Activated CD4-positive, alpha-beta T cell treated with anti-CD3 and anti-CD28 coated beads, Interleukin-2, amount 10 ng/mL, durations not matched to agents 24 days and 14 days (primary cell): ENCODE measurements at regions not wholly inside any gene's neighbourhood (a gene's known extent, or its start where the extent isn't known, plus 50 kb on each side); places are given as distances from the start of the nearest gene placed in this dataset.

Source experiments
- DNase-seq: peaks from one replicate; pipeline ENCODE4 v3.0.0; 2022
- H3K27ac Mint-ChIP-seq: one replicate; pipeline ENCODE4 v1.8.0; 2022; ENCODE audit warnings: mild to moderate bottlenecking, mixed read lengths
- H3K27me3 Mint-ChIP-seq: one replicate; pipeline ENCODE4 v1.8.0; 2022; ENCODE audit warnings: mixed read lengths
- H3K36me3 Mint-ChIP-seq: one replicate; pipeline ENCODE4 v1.8.0; 2022; ENCODE audit warnings: low read depth, mild to moderate bottlenecking, mixed read lengths
- H3K4me1 Mint-ChIP-seq: one replicate; pipeline ENCODE4 v1.8.0; 2021; ENCODE audit warnings: mixed read lengths
- H3K4me3 Mint-ChIP-seq: one replicate; pipeline ENCODE4 v1.8.0; 2022; ENCODE audit warnings: mild to moderate bottlenecking, moderate library complexity, mixed read lengths
- H3K9me3 Mint-ChIP-seq: one replicate; pipeline ENCODE4 v1.8.0; 2021; ENCODE audit warnings: mixed read lengths
- intact Hi-C: fragments of 100-400 bp; cut with micrococcal nuclease; formaldehyde crosslinking; loops from one replicate; pipeline ENCODE4 v1.15.1; 2023

DNA sequence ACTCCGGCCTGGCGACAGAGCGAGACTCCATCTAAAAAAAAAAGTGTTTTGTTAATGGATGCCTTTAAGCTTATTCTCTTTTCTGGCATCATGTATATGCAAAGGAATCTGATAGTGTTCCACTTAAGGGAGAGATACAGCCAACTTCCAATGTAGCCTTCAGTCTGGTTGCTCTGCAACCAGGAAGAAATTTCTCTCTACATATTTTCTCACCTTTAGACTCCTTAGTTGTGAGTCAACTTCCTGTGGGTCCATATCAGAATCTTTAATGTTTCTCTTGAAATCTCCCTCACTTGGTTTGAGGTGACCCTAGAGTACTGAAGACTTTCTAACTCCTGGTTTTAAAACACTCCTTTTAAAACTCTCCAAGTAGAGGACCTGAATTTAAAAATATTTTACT, 340.4 kb downstream of the SLC6A15 start:
- no peak for DNase-seq
- no peaks in the 10 kb centered on the region for H3K36me3 Mint-ChIP-seq
- peaks cover 6% of the 10 kb centered on the region for H3K9me3 Mint-ChIP-seq
- intact Hi-C loops = no loop called here
- H3K27ac Mint-ChIP-seq = no peak overlapping the region
- H3K4me3 Mint-ChIP-seq = no peak overlapping the region
- H3K4me1 Mint-ChIP-seq = no peaks in the 10 kb centered on the region
- H3K27me3 Mint-ChIP-seq = no peaks in the 10 kb centered on the region

DNA sequence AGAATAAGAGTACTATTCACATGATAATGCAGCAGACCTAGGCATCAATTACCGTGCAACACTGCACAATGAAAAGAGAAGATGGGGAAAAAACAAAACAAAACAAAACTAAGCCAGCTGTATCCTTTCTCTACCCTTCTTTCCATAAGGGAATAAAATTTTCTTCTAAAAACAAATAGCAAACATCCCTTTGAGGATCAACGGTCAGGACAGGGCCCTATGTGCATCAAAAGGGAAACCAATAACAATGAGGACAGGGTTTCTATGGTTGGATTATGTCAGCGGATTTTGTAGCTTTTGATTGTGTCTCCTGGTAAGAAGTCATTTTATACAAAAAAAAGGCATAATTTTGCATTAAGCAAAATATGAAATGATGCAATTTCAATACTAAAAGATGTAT, 350.3 kb downstream of the SLC6A15 start:
- H3K4me1 Mint-ChIP-seq = no peaks in the 10 kb centered on the region
- H3K9me3 Mint-ChIP-seq = peaks cover 4% of the 10 kb centered on the region
- no peaks in the 10 kb centered on the region for H3K27me3 Mint-ChIP-seq
- H3K36me3 Mint-ChIP-seq = no peaks in the 10 kb centered on the region
- no peak for DNase-seq
- no peak overlapping the region for H3K27ac Mint-ChIP-seq
- no peak overlapping the region for H3K4me3 Mint-ChIP-seq
- intact Hi-C loops = no loop called here

DNA sequence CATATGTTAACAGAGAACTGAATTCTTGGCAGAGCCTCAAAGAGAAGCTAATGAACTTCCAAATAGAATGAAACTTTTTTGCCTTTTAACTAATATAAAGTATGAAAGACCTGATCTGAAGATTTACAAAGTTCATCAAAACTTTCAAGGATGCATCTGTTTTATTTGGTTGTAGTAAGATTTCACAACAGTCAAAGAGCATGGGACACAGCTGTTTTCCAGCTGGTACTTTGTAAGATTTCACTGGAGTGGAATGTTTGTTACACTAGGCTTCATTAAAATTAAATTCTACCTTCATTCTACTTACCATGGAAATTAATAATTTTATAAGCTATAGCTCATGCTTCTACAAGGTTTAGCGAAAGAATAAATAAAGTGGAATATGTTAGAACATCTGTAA, 351.2 kb downstream of the SLC6A15 start:
- intact Hi-C loops = no loop called here
- Mint-ChIP-seq H3K9me3 (peaks cover 1% of the 10 kb centered on the region), H3K27me3 (no peaks in the 10 kb centered on the region), H3K4me3 (no peak overlapping the region), H3K36me3 (no peaks in the 10 kb centered on the region), H3K4me1 (no peaks in the 10 kb centered on the region), H3K27ac (no peak overlapping the region)
- DNase-seq = no peak

DNA sequence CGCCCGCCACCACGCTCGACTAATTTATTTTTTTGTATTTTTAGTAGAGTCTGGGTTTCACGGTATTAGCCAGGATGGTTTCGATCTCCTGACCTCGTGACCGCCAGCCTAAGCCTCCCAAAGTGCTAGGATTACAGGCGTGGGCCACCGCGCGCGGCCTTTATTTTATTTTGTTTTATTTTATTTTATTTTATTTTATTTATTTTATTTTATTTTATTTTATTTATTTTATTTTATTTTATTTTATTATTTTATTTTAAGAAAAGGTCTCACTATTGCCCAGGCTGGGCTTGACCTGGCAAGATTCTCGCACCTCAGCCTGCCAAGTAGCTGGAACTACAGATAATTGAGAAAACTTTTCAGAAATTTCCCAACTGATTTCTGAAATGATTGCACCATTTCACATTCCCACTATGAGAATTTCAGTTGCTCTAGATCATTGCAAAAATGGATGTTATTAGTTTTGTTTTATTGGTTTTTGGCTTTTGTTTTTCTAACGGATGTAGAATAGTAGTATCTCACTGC, 358.3 kb downstream of the SLC6A15 start:
- intact Hi-C loops = no loop called here
- H3K9me3 Mint-ChIP-seq = no peaks in the 10 kb centered on the region

DNA sequence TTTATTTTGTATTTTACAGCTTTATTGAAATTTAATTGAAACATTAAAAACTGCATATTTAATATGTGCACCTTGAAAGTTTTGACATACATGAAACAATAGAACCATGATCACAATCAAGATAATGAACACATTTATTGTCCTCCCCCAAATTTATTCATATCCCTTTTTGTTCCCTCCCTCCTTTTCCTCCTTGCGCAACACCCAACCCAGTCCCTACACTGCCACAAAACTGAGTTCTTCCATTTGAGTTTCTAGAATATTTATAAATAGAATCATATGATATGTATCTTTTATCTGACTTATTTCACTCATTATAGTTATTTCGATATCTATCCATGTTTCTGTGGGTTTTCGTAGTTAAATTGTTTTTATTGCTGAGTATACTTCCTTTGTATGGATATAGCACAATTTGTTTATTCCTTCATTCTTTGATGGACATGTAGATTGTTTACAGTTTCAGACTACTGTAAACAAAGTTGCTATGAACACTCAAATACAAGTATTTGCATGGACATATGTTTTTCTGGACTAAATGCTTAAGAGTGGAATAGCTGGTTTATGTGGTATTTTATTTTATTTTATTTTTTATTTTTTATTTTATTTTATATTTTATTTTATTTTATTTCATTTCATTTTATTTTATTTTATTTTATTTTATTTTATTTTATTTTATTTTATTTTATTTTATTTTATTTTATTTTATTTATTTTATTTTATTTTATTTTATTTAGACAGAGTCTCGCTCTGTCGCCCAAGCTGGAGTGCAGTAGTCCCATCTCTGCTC, 359.1 kb downstream of the SLC6A15 start:
- no peaks in the 10 kb centered on the region for H3K4me1 Mint-ChIP-seq
- no peak overlapping the region for H3K4me3 Mint-ChIP-seq
- H3K27ac Mint-ChIP-seq = no peak overlapping the region
- DNase-seq = no peak
- H3K36me3 Mint-ChIP-seq = no peaks in the 10 kb centered on the region
- intact Hi-C loops = no loop called here
- no peaks in the 10 kb centered on the region for H3K27me3 Mint-ChIP-seq
- H3K9me3 Mint-ChIP-seq = no peaks in the 10 kb centered on the region

More for the DNA sequence above, 358.3 kb downstream of the SLC6A15 start:
- H3K4me3 Mint-ChIP-seq = no peak overlapping the region
- no peaks in the 10 kb centered on the region for H3K36me3 Mint-ChIP-seq
- no peak for DNase-seq
- no peak overlapping the region for H3K27ac Mint-ChIP-seq
- H3K27me3 Mint-ChIP-seq = no peaks in the 10 kb centered on the region
- H3K4me1 Mint-ChIP-seq = no peaks in the 10 kb centered on the region

DNA sequence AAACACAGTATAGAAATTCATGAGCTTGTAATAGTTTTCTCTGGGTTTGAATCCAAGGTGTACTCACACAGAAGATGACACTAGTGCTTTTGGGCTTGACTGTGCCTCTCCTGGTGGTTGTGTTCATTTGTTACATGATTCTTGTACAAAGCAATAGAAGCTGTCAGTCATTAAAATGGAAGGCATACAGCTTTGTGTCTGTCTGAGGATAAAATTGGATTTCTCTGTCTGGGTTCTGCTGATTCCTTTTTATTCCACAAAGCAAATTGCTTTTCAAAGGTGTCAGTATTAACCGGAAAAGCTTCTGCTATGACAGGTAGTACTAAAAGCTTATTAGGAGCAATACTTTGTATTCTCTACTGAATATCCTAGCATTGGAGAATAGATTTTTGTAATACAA, 361.2 kb downstream of the SLC6A15 start:
- no peak overlapping the region for H3K27ac Mint-ChIP-seq
- H3K9me3 Mint-ChIP-seq = no peaks in the 10 kb centered on the region

DNA sequence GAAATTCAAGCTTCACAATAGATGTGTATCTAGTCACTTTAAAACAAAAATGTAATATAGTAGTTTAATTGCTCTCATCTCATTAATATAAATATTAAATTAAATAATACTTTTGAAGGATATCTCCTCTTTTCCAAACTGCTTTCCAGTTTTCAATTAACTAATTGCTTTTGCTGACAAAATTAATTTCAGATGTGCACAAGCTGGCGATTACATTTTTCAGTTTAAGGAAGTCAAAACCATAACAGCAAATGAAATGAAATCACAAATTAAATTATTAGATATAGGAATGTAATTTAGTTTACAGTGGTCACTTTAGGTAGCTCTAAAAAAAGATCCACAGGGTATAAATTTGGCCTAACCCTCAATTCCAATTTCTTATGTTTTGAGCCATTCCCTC, 362.1 kb downstream of the SLC6A15 start:
- H3K4me3 Mint-ChIP-seq = no peak overlapping the region
- no peaks in the 10 kb centered on the region for H3K4me1 Mint-ChIP-seq
- DNase-seq = no peak
- H3K27ac Mint-ChIP-seq = no peak overlapping the region
- intact Hi-C loops = no loop called here
- H3K9me3 Mint-ChIP-seq = no peaks in the 10 kb centered on the region
- no peaks in the 10 kb centered on the region for H3K36me3 Mint-ChIP-seq
- no peaks in the 10 kb centered on the region for H3K27me3 Mint-ChIP-seq

More for the DNA sequence above, 361.2 kb downstream of the SLC6A15 start:
- Mint-ChIP-seq H3K27me3 (no peaks in the 10 kb centered on the region), H3K36me3 (no peaks in the 10 kb centered on the region), H3K4me3 (no peak overlapping the region), H3K4me1 (no peaks in the 10 kb centered on the region)
- intact Hi-C loops = no loop called here
- DNase-seq = no peak

DNA sequence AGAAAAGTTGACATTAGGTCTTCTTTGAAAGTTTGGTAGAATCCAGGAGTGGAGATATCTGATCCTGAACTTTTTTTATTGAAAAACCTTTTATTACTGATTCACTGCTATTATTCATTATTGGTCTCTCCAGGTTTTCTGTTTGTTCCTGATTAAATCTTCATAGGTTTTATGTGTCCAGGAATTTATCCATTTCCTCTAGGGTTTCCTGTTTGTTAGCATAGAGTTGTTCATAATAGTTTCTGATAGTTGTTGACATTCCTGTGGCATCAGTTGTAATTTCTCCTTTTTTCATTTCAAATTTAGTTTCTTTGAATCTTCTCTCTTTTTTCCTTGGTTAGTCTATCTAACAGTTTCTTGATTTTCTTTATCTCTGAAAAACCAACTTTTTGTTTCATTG, 370.3 kb downstream of the SLC6A15 start:
- H3K9me3 Mint-ChIP-seq = no peaks in the 10 kb centered on the region

DNA sequence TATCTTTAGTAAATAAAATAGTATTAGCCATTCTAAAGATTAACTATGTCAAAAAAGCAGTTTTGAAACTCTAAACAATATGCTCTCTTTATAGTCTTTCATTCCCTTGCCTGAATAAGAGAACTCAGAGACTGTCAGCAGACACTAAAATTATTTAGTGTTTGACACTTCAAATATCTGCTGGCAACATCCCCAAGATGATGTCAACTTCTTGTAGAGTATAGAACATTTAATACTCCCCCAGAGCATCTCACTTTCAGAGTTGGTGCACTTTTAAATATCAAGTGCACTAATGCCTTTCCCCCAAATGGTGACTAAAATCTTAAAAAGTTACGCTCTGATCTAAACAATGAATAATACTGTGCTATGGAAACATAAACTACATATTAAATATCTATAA, 374.9 kb downstream of the SLC6A15 start:
- intact Hi-C loops = no loop called here
- Mint-ChIP-seq H3K27ac (no peak overlapping the region), H3K4me3 (no peak overlapping the region), H3K36me3 (no peaks in the 10 kb centered on the region), H3K4me1 (no peaks in the 10 kb centered on the region), H3K27me3 (no peaks in the 10 kb centered on the region), H3K9me3 (no peaks in the 10 kb centered on the region)
- no peak for DNase-seq

More for the DNA sequence above, 370.3 kb downstream of the SLC6A15 start:
- H3K27ac Mint-ChIP-seq = no peak overlapping the region
- no peak for DNase-seq
- H3K4me3 Mint-ChIP-seq = no peak overlapping the region
- H3K4me1 Mint-ChIP-seq = no peaks in the 10 kb centered on the region
- no peaks in the 10 kb centered on the region for H3K36me3 Mint-ChIP-seq
- H3K27me3 Mint-ChIP-seq = no peaks in the 10 kb centered on the region
- intact Hi-C loops = no loop called here

DNA sequence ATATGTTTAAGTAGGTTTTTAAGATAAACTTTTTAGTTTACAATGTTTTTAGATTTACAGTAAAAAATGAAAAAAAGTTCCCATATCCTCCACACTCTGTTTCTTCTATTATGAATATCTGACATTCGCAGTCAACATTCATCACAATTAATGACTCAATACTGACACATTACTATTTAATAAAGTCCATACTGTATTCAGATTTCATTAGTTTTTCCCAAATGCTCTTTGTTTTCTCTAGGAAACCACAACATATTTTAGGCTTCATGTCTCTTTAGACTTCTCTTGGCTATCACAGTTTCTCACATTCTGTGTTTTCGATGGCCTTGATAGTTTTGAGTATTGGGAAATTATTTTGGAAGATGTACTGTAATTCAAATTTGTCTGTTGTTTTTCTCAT, 399.8 kb downstream of the SLC6A15 start:
- Mint-ChIP-seq H3K4me3 (no peak overlapping the region), H3K9me3 (no peaks in the 10 kb centered on the region), H3K4me1 (no peaks in the 10 kb centered on the region), H3K36me3 (no peaks in the 10 kb centered on the region), H3K27ac (no peak overlapping the region), H3K27me3 (no peaks in the 10 kb centered on the region)
- intact Hi-C loops = no loop called here
- DNase-seq = no peak

DNA sequence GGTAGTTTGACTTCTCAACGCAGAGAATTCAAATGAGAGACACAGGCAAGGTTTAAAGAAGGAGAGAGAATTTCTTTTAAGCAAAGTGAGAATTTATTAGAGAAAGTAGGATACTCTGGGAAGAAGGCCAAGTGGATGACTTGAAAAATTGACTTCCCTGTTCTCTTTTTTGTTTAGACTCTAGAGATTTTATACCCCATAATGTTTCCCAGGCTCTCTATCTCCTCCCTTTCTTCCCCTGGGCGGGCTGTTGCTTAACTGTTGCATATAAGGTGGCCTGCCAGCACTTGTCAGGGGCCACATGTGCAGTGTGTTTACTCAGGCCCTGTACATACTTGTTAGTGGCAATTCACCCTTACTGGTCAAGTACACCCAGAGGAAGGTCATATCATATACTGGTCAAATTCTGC, 403.7 kb downstream of the SLC6A15 start:
- no peak overlapping the region for H3K27ac Mint-ChIP-seq
- intact Hi-C loops = no loop called here
- no peaks in the 10 kb centered on the region for H3K4me1 Mint-ChIP-seq
- H3K9me3 Mint-ChIP-seq = no peaks in the 10 kb centered on the region
- H3K36me3 Mint-ChIP-seq = no peaks in the 10 kb centered on the region
- no peak for DNase-seq
- H3K27me3 Mint-ChIP-seq = no peaks in the 10 kb centered on the region
- no peak overlapping the region for H3K4me3 Mint-ChIP-seq

DNA sequence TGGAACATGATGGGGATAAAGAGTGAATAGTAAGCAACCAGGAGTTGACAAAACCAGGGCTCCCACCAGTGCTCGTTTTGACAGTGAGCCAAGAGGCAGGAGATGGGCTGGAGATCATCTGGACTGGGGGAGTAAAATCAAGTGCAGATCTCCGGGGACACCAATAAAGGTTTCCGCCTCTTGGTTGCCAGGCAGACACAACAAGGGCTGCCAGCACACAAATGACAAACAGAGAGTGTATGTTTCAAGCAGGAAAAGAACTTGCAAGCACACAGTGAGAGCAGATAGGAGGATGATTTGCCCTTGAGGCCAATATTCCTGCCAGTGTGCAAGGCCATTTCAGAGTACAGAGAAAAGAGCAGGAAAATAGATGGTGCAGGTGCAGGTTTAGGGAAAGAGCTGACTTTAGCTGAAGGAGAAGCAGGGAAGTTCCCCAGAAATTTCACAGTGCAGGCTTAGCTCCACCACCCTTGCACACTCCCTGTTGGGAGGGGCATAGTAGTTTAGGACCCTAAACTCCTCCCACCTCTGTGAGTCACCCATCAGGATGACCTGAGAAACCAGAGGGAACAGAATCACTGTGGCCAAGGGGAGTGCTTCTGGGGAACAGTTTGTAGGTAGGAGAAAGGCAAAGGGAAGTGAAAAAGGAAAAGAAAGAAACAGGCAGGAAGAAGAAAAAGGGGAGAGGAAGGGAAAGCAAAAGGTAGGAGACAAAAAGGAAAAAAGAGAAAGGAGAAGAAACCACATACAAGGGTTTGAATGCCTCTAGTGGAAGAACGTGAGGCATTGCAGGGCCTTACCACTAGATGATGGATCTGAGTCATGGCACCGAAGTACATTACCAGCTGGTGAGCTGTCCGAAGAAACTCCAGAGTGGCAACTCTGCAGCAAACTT, 404.4 kb downstream of the SLC6A15 start:
- Mint-ChIP-seq H3K4me1 (no peaks in the 10 kb centered on the region), H3K27ac (no peak overlapping the region), H3K4me3 (no peak overlapping the region), H3K36me3 (no peaks in the 10 kb centered on the region), H3K9me3 (no peaks in the 10 kb centered on the region), H3K27me3 (no peaks in the 10 kb centered on the region)
- DNase-seq = no peak
- intact Hi-C loops = no loop called here

DNA sequence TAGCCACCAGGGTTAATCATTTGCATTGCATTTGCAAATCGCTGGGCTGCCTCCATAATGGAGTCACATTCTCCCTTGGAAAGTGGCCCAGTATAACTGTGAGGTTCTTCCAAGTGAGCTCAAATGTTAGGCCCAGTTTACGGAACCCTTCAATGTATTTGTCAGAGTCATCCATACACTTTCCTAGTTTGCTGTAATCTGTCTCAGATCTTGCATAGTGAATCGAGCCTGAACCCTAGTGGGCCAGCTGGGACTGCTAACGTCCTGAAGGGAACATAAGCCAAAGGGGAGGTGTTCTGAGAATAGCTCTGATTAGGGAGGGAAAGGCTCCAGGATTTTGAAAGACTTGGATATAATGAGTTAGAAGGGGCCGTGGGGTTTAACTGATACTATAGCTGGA, 406.3 kb downstream of the SLC6A15 start:
- Mint-ChIP-seq H3K27me3 (no peaks in the 10 kb centered on the region), H3K4me1 (no peaks in the 10 kb centered on the region), H3K27ac (no peak overlapping the region), H3K9me3 (no peaks in the 10 kb centered on the region), H3K36me3 (no peaks in the 10 kb centered on the region), H3K4me3 (no peak overlapping the region)
- DNase-seq = no peak
- intact Hi-C loops = no loop called here
